ENCODE measurements at regions not wholly inside any gene's neighbourhood (a gene's known extent, or its start where the extent isn't known, plus 50 kb on each side); places are given as distances from the start of the nearest gene placed in this dataset.

DNA sequence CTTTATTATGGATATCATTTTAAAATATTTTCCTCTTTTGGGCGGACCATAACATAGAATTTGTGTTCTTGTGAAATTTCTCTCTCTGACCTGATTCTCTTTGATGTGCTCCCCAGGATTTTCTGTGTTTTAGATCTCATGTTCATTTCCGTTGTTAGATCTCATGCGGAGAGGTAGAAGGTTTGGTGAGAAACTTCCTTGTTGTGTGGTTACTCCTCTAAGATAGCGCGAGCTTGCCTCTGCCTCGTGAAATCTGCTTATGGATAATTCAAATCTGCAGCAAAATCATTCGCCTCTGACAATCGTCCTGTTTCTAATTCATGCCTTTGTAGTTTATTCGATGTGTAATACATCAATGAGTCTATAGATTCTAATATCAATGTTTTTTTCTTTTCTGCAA, 580.4 kb downstream of the USP25 start:
- Histone ChIP-seq H3K36me3 (no peaks in the 10 kb centered on the region), H3K27ac (peak overlapping the region in 1 of 10 donors; percentile 21), H3K4me3 (no peak overlapping the region), H3K27me3 (no peaks in the 10 kb centered on the region), H3K4me1 (peaks cover 0 to 18% (median 0%) of the 10 kb centered on the region in 9 donors), H3K9me3 (no peaks in the 10 kb centered on the region)
- DNase-seq (no peak), ATAC-seq (no peak)
- intact Hi-C loops (cut with DNase I), result no loop called here
- WGBS, 2 donors, result 94 to 98% methylated on average over 9 of the region's 9 CpGs
- TF ChIP-seq CTCF (IDR thresholded peaks at IDR 0.05), result no peak

DNA sequence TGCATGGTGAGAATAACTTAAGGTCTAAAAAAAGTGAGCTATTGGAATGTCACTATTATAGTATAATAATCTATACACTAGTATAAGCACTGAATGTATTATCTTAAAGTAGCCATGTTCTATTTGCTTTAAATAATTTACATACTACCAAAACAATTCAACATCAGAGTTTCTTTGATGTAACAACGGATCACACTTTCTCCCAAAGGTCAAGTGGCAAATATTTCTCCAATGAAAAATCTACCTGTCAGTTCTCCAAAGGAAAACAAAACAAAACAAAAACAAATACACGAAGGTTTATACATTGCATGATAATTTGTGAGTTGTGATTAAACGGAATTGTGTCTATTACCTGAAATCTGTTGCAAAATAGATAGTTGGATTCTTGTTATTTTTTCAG, 581.4 kb downstream of the USP25 start:
- 92 to 96% methylated on average over 3 of the region's 3 CpGs for WGBS, 2 donors
- no peak for TF ChIP-seq CTCF (IDR thresholded peaks at IDR 0.05)

DNA sequence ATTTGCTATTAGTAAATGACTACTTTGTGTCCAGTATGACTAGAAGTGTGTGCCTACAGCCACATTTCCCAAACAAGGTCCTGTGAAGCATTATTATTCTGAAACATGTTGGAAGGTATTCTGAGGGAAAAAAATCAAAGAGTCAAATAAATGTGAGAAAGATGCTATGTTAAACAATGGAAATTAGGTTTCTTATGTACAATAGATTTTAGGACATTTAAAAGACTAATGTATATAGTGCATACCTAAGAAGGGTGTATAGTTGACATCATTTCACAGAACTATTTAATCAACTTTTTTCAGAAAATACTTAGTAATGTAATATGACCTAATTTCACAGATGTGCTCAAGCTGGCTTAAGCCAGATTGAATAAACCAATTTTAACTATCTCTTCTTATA, 582.5 kb downstream of the USP25 start:
- Histone ChIP-seq H3K27me3 (no peaks in the 10 kb centered on the region), H3K9me3 (no peaks in the 10 kb centered on the region), H3K36me3 (no peaks in the 10 kb centered on the region), H3K4me3 (no peak overlapping the region), H3K27ac (no peak overlapping the region), H3K4me1 (no peaks in the 10 kb centered on the region)
- intact Hi-C loops (cut with DNase I), result no loop called here
- ATAC-seq (no peak), DNase-seq (no peak)
- TF ChIP-seq CTCF (IDR thresholded peaks at IDR 0.05), result no peak

More for the DNA sequence above, 581.4 kb downstream of the USP25 start:
- Histone ChIP-seq H3K9me3 (no peaks in the 10 kb centered on the region), H3K4me3 (no peak overlapping the region), H3K36me3 (no peaks in the 10 kb centered on the region), H3K27me3 (no peaks in the 10 kb centered on the region), H3K4me1 (peaks cover 0 to 8% (median 0%) of the 10 kb centered on the region in 9 donors), H3K27ac (peak overlapping the region in 1 of 10 donors; percentile 19)
- DNase-seq (no peak), ATAC-seq (no peak)
- intact Hi-C loops (cut with DNase I), result no loop called here

DNA sequence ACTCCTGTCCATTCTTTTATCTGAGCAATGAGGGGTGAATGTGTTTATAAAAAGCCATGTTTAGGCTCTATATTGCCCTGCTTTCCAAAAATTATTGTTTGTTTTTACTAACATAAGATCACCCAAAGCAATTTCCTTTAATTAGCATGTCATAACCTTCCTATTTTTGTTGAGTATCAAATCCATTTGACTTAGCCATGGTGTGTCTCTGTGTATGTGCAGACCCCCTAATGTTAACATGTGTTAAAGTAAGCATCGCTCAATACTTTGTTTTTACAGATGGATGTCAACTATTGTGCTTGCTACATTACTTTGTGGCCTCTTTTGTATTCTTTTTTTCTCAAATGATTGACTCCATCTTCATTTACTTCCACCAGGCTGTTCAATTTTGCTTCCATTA, 585.4 kb downstream of the USP25 start:
- Histone ChIP-seq H3K36me3 (no peaks in the 10 kb centered on the region), H3K4me1 (no peaks in the 10 kb centered on the region), H3K27ac (no peak overlapping the region), H3K27me3 (no peaks in the 10 kb centered on the region), H3K9me3 (no peaks in the 10 kb centered on the region), H3K4me3 (no peak overlapping the region)
- 91 to 97% methylated on average over 1 of the region's 1 CpG for WGBS, 2 donors
- ATAC-seq, result no peak
- no peak for DNase-seq
- intact Hi-C loops (cut with DNase I), result no loop called here
- no peak for TF ChIP-seq CTCF (IDR thresholded peaks at IDR 0.05)
